ENCODE measurements at regions not wholly inside any gene's neighbourhood (a gene's known extent, or its start where the extent isn't known, plus 50 kb on each side); places are given as distances from the start of the nearest gene placed in this dataset.

GRCh38 chr9:24096756-24097155, 270.7 kb upstream of the ELAVL2 start:
- TF ChIP-seq, protein P1, sequence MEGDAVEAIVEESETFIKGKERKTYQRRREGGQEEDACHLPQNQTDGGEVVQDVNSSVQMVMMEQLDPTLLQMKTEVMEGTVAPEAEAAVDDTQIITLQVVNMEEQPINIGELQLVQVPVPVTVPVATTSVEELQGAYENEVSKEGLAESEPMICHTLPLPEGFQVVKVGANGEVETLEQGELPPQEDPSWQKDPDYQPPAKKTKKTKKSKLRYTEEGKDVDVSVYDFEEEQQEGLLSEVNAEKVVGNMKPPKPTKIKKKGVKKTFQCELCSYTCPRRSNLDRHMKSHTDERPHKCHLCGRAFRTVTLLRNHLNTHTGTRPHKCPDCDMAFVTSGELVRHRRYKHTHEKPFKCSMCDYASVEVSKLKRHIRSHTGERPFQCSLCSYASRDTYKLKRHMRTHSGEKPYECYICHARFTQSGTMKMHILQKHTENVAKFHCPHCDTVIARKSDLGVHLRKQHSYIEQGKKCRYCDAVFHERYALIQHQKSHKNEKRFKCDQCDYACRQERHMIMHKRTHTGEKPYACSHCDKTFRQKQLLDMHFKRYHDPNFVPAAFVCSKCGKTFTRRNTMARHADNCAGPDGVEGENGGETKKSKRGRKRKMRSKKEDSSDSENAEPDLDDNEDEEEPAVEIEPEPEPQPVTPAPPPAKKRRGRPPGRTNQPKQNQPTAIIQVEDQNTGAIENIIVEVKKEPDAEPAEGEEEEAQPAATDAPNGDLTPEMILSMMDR (IDR thresholded peaks at IDR 0.05), result no peak
- no peak for TF ChIP-seq EZH2phosphoT487 (IDR thresholded peaks at IDR 0.05)

All from neural progenitor cell (in vitro differentiated cells).